SK-N-SH (cell line): ENCODE measurements at regions not wholly inside any gene's neighbourhood (a gene's known extent, or its start where the extent isn't known, plus 50 kb on each side); places are given as distances from the start of the nearest gene placed in this dataset.
"Not testable (repeated sequence)": the region's sequence is repeated elsewhere in the genome, so short reads cannot be mapped to it uniquely, and the experiment has no call there.

ENCODE experiments used
- CTCF ChIA-PET: fragments of 300-600, 350-600 bp; formaldehyde crosslinking; extraction: SDS; loops from one replicate; lab custom pipeline; 2021; lab: Yijun Ruan, JAX
- POLR2A ChIA-PET: fragments of 350-600 bp; sonication (Branson Sonifier 250); formaldehyde crosslinking; extraction: SDS; loops from one replicate; lab custom pipeline; 2020; ENCODE audit warnings: antibody characterized with exemption, inconsistent platforms; lab: Yijun Ruan, JAX
- DNase-seq: peaks from one replicate; pipeline ENCODE4 v3.0.0; 2012
- H2AFZ ChIP-seq: fragments of 200-600 bp; sonication (generic); 2 replicates; pipeline ENCODE4 v1.8.1; 2016; ENCODE audit warnings: antibody characterized with exemption, mild to moderate bottlenecking, low read depth
- H3F3A ChIP-seq: fragments of 200-600 bp; sonication (generic); replicated peaks from 2 replicates; pipeline ENCODE3; 2016; ENCODE audit warnings: antibody characterized with exemption, mild to moderate bottlenecking; ENCODE audit not compliant: insufficient read depth
- H3K27ac ChIP-seq, 2 experiments: fragments of 200-500 bp in 1 of 2; fragments of 200-600 bp in 1 of 2; sonication (Bioruptor generic) in 1 of 2; sonication (generic), shearing (Covaris generic) in 1 of 2; 2 replicates each; pipeline versions ENCODE4 v1.5.1 to v1.6.1; 2014 to 2016; ENCODE audit warnings: low read depth in 2 of 2, inconsistent platforms in 1 of 2, low read length in 1 of 2, mild to moderate bottlenecking in 1 of 2, mixed read lengths in 1 of 2
- H3K27me3 ChIP-seq: fragments of 200-600 bp; sonication (generic), shearing (Covaris generic); 2 replicates; pipeline ENCODE4 v1.6.1; 2016; ENCODE audit warnings: mixed run types; ENCODE audit not compliant: insufficient read depth
- H3K36me3 ChIP-seq, 2 experiments: fragments of 200-500 bp in 1 of 2; fragments of 200-600 bp in 1 of 2; sonication (Bioruptor generic) in 1 of 2; sonication (generic) in 1 of 2; replicated peaks in 1 of 2; 2 replicates each; pipeline versions ENCODE3 to v1.5.1; 2014 to 2016; ENCODE audit warnings: low read length in 1 of 2, mild to moderate bottlenecking in 1 of 2; ENCODE audit not compliant: insufficient read depth in 2 of 2, control insufficient read depth in 1 of 2
- H3K4me1 ChIP-seq, 2 experiments: fragments of 200-500 bp in 1 of 2; fragments of 200-600 bp in 1 of 2; sonication (Bioruptor generic) in 1 of 2; sonication (generic), shearing (Covaris generic) in 1 of 2; 2 replicates each; pipeline versions ENCODE4 v1.5.1 to v1.6.1; 2014 to 2016; ENCODE audit warnings: low read depth in 1 of 2, low read length in 1 of 2, mixed run types in 1 of 2; ENCODE audit not compliant: insufficient read depth in 2 of 2, control insufficient read depth in 1 of 2
- H3K4me2 ChIP-seq: fragments of 200-600 bp; sonication (generic), shearing (Covaris generic); 2 replicates; pipeline ENCODE4 v1.6.1; 2017; ENCODE audit warnings: mixed run types
- H3K4me3 ChIP-seq, 2 experiments: fragments of 200-500 bp in 1 of 2; fragments of 200-600 bp in 1 of 2; sonication (Bioruptor generic) in 1 of 2; sonication (generic), shearing (Covaris generic) in 1 of 2; 2 replicates each; pipeline versions ENCODE4 v1.5.1 to v1.8.1; 2014 to 2016; ENCODE audit warnings: low read depth in 2 of 2, inconsistent platforms in 1 of 2, low read length in 1 of 2, mild to moderate bottlenecking in 1 of 2, mixed read lengths in 1 of 2, moderate library complexity in 1 of 2
- H3K79me2 ChIP-seq: fragments of 200-600 bp; sonication (generic); 2 replicates; pipeline ENCODE4 v1.8.1; 2017; ENCODE audit warnings: mild to moderate bottlenecking; ENCODE audit not compliant: insufficient read depth
- H3K9ac ChIP-seq: fragments of 200-600 bp; sonication (generic); 2 replicates; pipeline ENCODE4 v1.6.1; 2017; ENCODE audit warnings: mixed run types
- H3K9me2 ChIP-seq: fragments of 200-600 bp; sonication (generic); 2 replicates; pipeline ENCODE4 v1.6.1; 2017; ENCODE audit warnings: mixed run types
- H3K9me3 ChIP-seq: fragments of 200-600 bp; sonication (generic); 2 replicates; pipeline ENCODE4 v1.6.1; 2017; ENCODE audit warnings: mixed run types, mild to moderate bottlenecking, moderate library complexity
- H4K20me1 ChIP-seq: fragments of 200-600 bp; sonication (generic); 2 replicates; pipeline ENCODE4 v1.6.1; 2017; ENCODE audit warnings: mild to moderate bottlenecking, mixed run types; ENCODE audit not compliant: insufficient read depth
- CHD2 ChIP-seq: fragments of 150-350 bp; IDR thresholded peaks from 2 replicates; pipeline ENCODE4 v1.6.1; 2018; ENCODE audit warnings: low read length; ENCODE audit not compliant: partially characterized antibody
- EZH2phosphoT487 ChIP-seq: fragments of 200-600 bp; sonication (generic); IDR thresholded peaks from 2 replicates; pipeline ENCODE4 v1.6.1; 2017; ENCODE audit warnings: low read depth, mixed run types, mild to moderate bottlenecking, antibody characterized with exemption, moderate library complexity, borderline replicate concordance
- FOXM1 ChIP-seq: IDR thresholded peaks from 2 replicates; pipeline ENCODE4 v1.4.0; 2012; ENCODE audit warnings: low read depth, mild to moderate bottlenecking
- GATA2 ChIP-seq: sonication (generic); formaldehyde crosslinking; IDR thresholded peaks from 2 replicates; pipeline ENCODE4 v1.5.0; 2020; ENCODE audit warnings: mild to moderate bottlenecking, missing genetic modification reagents
- NFIC ChIP-seq: IDR thresholded peaks from 2 replicates; pipeline ENCODE4 v1.4.0; 2012; ENCODE audit warnings: borderline replicate concordance
- POLR2AphosphoS5 ChIP-seq: IDR thresholded peaks from 2 replicates; pipeline ENCODE4 v1.6.1; 2012; ENCODE audit warnings: low read depth, low read length
- RAD21 ChIP-seq: IDR thresholded peaks from 2 replicates; pipeline ENCODE4 v1.6.1; 2012; ENCODE audit warnings: mild to moderate bottlenecking, low read length
- RFX5 ChIP-seq: IDR thresholded peaks from 2 replicates; pipeline ENCODE4 v1.6.1; 2012; ENCODE audit warnings: mild to moderate bottlenecking, improper control_type of control experiment, low read length
- SMC3 ChIP-seq: IDR thresholded peaks from 2 replicates; pipeline ENCODE4 v1.6.1; 2012; ENCODE audit warnings: low read depth, low read length, improper control_type of control experiment
- TAF1 ChIP-seq: IDR thresholded peaks from 2 replicates; pipeline ENCODE4 v1.6.1; 2012; ENCODE audit warnings: low read depth, mild to moderate bottlenecking, low read length, moderate library complexity, borderline replicate concordance
- WGBS: methylation state at CpG from one replicate; pipeline ENCODE4 v1.1.6; 2017; ENCODE audit warnings: low lambda C conversion rate; 5-methylcytosine and 5-hydroxymethylcytosine counted together
- TF ChIP-seq, protein P1 (sequence below): fragments of 150-350 bp; IDR thresholded peaks from 2 replicates; pipeline ENCODE4 v1.6.1; 2016; ENCODE audit warnings: mild to moderate bottlenecking, low read depth, low read length
- TF ChIP-seq, protein P2 (sequence below): fragments of 150-350 bp; IDR thresholded peaks from 2 replicates; pipeline ENCODE4 v1.6.1; 2017; ENCODE audit warnings: antibody characterized with exemption, low read length, low read depth, borderline replicate concordance
- TF ChIP-seq, protein P3 (sequence below): IDR thresholded peaks from 2 replicates; pipeline ENCODE4; 2012

DNA sequence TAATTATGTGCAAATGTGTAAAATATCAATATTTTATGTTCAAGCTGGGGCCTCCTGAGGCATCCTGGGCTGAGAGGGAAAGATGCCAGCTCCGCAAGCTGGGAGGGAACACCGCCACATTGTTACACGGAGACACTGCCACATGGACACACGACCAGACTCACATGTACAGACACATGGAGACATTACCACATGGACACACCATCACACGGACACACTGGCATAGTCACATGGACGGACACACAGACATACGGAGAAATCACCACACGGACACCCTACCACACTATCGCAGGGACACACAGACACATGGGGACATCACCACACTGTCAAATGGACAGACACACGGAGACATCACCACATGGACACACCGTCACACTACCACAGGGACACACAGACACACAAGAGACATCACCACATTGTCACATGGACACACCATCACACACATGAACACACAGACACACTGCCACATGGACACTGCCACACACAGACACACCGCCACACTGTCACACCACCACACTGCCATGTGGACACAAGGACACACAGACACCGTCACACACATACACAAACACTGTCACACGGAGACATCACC lies 117.6 kb downstream of the CCDC74A start:
- no peaks in the 10 kb centered on the region for H3K79me2 ChIP-seq
- H3K4me3 ChIP-seq: no peak overlapping the region
- CTCF ChIA-PET: no interaction called here
- no peak for DNase-seq
- H3K27me3 ChIP-seq: no peaks in the 10 kb centered on the region
- H4K20me1 ChIP-seq: no peaks in the 10 kb centered on the region
- TF ChIP-seq, protein P1, sequence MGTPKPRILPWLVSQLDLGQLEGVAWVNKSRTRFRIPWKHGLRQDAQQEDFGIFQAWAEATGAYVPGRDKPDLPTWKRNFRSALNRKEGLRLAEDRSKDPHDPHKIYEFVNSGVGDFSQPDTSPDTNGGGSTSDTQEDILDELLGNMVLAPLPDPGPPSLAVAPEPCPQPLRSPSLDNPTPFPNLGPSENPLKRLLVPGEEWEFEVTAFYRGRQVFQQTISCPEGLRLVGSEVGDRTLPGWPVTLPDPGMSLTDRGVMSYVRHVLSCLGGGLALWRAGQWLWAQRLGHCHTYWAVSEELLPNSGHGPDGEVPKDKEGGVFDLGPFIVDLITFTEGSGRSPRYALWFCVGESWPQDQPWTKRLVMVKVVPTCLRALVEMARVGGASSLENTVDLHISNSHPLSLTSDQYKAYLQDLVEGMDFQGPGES: no peak
- TF ChIP-seq, protein P2, sequence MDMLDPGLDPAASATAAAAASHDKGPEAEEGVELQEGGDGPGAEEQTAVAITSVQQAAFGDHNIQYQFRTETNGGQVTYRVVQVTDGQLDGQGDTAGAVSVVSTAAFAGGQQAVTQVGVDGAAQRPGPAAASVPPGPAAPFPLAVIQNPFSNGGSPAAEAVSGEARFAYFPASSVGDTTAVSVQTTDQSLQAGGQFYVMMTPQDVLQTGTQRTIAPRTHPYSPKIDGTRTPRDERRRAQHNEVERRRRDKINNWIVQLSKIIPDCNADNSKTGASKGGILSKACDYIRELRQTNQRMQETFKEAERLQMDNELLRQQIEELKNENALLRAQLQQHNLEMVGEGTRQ: no peak
- TF ChIP-seq RFX5: no peak
- TF ChIP-seq FOXM1: no peak
- TF ChIP-seq, protein P3, sequence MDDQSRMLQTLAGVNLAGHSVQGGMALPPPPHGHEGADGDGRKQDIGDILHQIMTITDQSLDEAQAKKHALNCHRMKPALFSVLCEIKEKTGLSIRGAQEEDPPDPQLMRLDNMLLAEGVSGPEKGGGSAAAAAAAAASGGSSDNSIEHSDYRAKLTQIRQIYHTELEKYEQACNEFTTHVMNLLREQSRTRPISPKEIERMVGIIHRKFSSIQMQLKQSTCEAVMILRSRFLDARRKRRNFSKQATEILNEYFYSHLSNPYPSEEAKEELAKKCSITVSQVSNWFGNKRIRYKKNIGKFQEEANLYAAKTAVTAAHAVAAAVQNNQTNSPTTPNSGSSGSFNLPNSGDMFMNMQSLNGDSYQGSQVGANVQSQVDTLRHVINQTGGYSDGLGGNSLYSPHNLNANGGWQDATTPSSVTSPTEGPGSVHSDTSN: no peak
- no peak for TF ChIP-seq GATA2
- TF ChIP-seq, all 33 proteins: peak for 0
- H3K36me3 ChIP-seq: no peaks in the 10 kb centered on the region
- no peak overlapping the region for H2AFZ ChIP-seq
- H3K4me1 ChIP-seq: 0 out of 4 replicates have a peak, but pooled peaks cover 0 to 4% of the 10 kb centered on the region in 2 experiments
- POLR2A ChIA-PET: no interaction called here
- H3K9me3 ChIP-seq: no peaks in the 10 kb centered on the region
- H3K27ac ChIP-seq: no peak overlapping the region
- H3K4me2 ChIP-seq: no peak overlapping the region
- WGBS: 66% methylated on average over 13 of the region's 14 CpGs
- no peaks in the 10 kb centered on the region for H3K9me2 ChIP-seq
- H3F3A ChIP-seq: peaks cover 4% of the 10 kb centered on the region
- H3K9ac ChIP-seq: no peak overlapping the region

DNA sequence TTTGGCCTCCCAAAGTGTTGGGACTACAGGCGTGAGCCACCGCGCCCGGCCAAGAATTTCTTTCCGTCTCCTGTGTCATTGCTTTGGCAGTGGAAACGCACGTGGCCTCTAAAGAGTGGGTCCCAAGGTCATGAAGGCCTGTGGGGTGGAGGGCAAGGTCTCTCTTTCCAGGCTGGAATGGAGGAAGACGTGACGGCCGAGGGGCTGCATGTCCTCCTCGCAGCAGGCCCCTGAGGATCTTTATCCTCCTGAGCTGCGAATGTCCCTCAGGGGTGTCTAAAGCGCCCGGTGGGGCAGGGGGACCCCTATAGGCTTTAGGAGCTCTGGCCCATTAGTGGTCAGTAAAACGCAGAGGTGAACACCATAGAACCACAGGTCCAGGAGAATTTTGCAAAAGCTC lies 118.5 kb downstream of the CCDC74A start:
- H3K9me2 ChIP-seq, H2AFZ ChIP-seq, CTCF ChIA-PET, H4K20me1 ChIP-seq, H3K4me2 ChIP-seq, H3K27me3 ChIP-seq, POLR2A ChIA-PET, H3K4me3 ChIP-seq, H3K4me1 ChIP-seq, H3K9ac ChIP-seq, DNase-seq, H3K36me3 ChIP-seq, H3K9me3 ChIP-seq, H3K79me2 ChIP-seq, H3K27ac ChIP-seq, H3F3A ChIP-seq: not testable (repeated sequence)
- WGBS: 69% methylated on average over 15 of the region's 15 CpGs

DNA sequence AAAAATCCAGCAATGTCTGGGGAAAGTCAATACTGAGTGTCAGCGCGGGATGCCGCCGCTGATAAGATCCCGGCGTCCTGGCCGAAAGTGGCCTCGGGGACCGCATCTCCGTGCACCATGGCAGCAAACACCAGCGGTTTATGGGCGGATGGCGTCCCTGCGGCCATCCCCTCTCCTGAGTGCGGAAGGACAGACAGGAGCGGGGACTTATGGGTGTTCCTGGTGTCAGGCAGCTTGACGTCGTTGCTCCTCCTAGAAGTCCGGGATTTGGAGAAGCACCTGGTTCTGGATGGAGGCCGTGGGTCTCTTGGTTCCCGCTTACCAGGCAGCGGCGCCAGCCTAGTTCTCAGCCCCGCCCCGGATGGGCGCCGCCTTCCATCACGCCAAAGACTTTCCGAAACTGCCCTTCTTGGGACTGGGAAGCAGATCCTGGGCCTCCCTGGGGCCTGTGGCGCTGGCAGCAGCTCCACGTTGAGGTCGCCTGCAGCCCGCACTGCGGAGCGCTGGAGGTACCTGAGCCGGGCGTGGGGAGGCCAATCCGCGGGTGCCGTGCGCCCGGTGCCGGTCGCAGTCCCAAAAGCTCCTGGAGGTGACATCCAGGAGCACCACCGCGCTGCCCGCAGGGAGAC lies 119.1 kb downstream of the CCDC74A start:
- Histone ChIP-seq H3K27me3 (no peaks in the 10 kb centered on the region), H3F3A (no peaks in the 10 kb centered on the region), H3K4me2 (no peak overlapping the region), H3K27ac (no peak overlapping the region), H3K9me3 (no peaks in the 10 kb centered on the region), H3K36me3 (no peaks in the 10 kb centered on the region), H3K9me2 (no peaks in the 10 kb centered on the region), H3K4me1 (0 out of 4 replicates have a peak, but pooled peaks cover 0 to 4% of the 10 kb centered on the region in 2 experiments), H2AFZ (no peak overlapping the region), H4K20me1 (no peaks in the 10 kb centered on the region), H3K79me2 (no peaks in the 10 kb centered on the region), H3K9ac (no peak overlapping the region), H3K4me3 (no peak overlapping the region)
- no peak for DNase-seq
- ChIA-PET CTCF (interaction anchor here (0.6 kb wide), 1 partner anchor 214 kb away, joined by 3 read pairs; no protein-coding TSS in a partner anchor), POLR2A (no interaction called here)
- WGBS: 77% methylated on average over 28 of the region's 47 CpGs
- TF ChIP-seq, protein P2: no peak
- TF ChIP-seq POLR2AphosphoS5: no peak
- no peak for TF ChIP-seq CHD2
- TF ChIP-seq RAD21: no peak
- TF ChIP-seq SMC3: no peak
- TF ChIP-seq, protein P1: no peak
- TF ChIP-seq, protein P3: no peak
- no peak for TF ChIP-seq TAF1
- TF ChIP-seq EZH2phosphoT487: no peak
- no peak for TF ChIP-seq NFIC
- TF ChIP-seq GATA2: no peak
